ENCODE measurements at regions not wholly inside any gene's neighbourhood (a gene's known extent, or its start where the extent isn't known, plus 50 kb on each side); places are given as distances from the start of the nearest gene placed in this dataset.

GRCh38 chr6:122069932-122070331 lies 329.5 kb upstream of the HSF2 start:
- DNase-seq (no peak), ATAC-seq (no peak)
- intact Hi-C loops (cut with micrococcal nuclease), result no loop called here
- Histone ChIP-seq H3K27me3 (ENCODE audit: control insufficient read depth, insufficient read depth, low read length) (no peaks in the 10 kb centered on the region), H3K4me3 (ENCODE audit: low read length) (no peak overlapping the region), H3K36me3 (ENCODE audit: control insufficient read depth, insufficient read depth, low read length) (no peaks in the 10 kb centered on the region), H3K4me1 (ENCODE audit: control insufficient read depth, insufficient read depth, low read length) (no peaks in the 10 kb centered on the region), H3K9me3 (ENCODE audit: control insufficient read depth, insufficient read depth, low read length) (no peaks in the 10 kb centered on the region), H3K27ac (ENCODE audit: low read length) (no peak overlapping the region)
- H3K4me3 Mint-ChIP-seq, result no peak overlapping the region
- TF ChIP-seq CTCF (IDR thresholded peaks at IDR 0.05), result no peak
- no peak overlapping the region for H3K27ac Mint-ChIP-seq
- H3K4me1 Mint-ChIP-seq, result no peaks in the 10 kb centered on the region
- H3K27me3 Mint-ChIP-seq (ENCODE audit: low read depth in 2 of 2), result no peaks in the 10 kb centered on the region
- no peaks in the 10 kb centered on the region for H3K36me3 Mint-ChIP-seq
- peaks cover 8 to 13% of the 10 kb centered on the region in 2 donors for H3K9me3 Mint-ChIP-seq
- 57% methylated on average over 3 of the region's 4 CpGs for WGBS (ENCODE audit: insufficient coverage)

- Mint-ChIP-seq H3K4me3 (no peak overlapping the region), H3K27me3 (ENCODE audit: low read depth in 2 of 2) (no peaks in the 10 kb centered on the region), H3K9me3 (peaks cover 6 to 15% of the 10 kb centered on the region in 2 donors), H3K36me3 (no peaks in the 10 kb centered on the region), H3K4me1 (no peaks in the 10 kb centered on the region), H3K27ac (no peak overlapping the region)
- Histone ChIP-seq H3K27me3 (ENCODE audit: control insufficient read depth, insufficient read depth, low read length) (no peaks in the 10 kb centered on the region), H3K27ac (ENCODE audit: low read length) (no peak overlapping the region), H3K9me3 (ENCODE audit: control insufficient read depth, insufficient read depth, low read length) (no peaks in the 10 kb centered on the region), H3K4me1 (ENCODE audit: control insufficient read depth, insufficient read depth, low read length) (no peaks in the 10 kb centered on the region), H3K4me3 (ENCODE audit: low read length) (no peak overlapping the region), H3K36me3 (ENCODE audit: control insufficient read depth, insufficient read depth, low read length) (no peaks in the 10 kb centered on the region)
- DNase-seq, result no peak
- WGBS (ENCODE audit: insufficient coverage), result 91% methylated on average over 7 of the region's 8 CpGs
- ATAC-seq, result no peak
- TF ChIP-seq CTCF (IDR thresholded peaks at IDR 0.05), result no peak
- intact Hi-C loops (cut with micrococcal nuclease), result no loop called here
Measured at GRCh38 chr6:122072014-122072647, 327.3 kb upstream of the HSF2 start.

- Histone ChIP-seq H3K4me3 (ENCODE audit: low read length) (no peak overlapping the region), H3K27ac (ENCODE audit: low read length) (no peak overlapping the region), H3K36me3 (ENCODE audit: control insufficient read depth, insufficient read depth, low read length) (no peaks in the 10 kb centered on the region), H3K27me3 (ENCODE audit: control insufficient read depth, insufficient read depth, low read length) (no peaks in the 10 kb centered on the region), H3K9me3 (ENCODE audit: control insufficient read depth, insufficient read depth, low read length) (no peaks in the 10 kb centered on the region), H3K4me1 (ENCODE audit: control insufficient read depth, insufficient read depth, low read length) (no peaks in the 10 kb centered on the region)
- H3K4me3 Mint-ChIP-seq, result no peak overlapping the region
- no peaks in the 10 kb centered on the region for H3K4me1 Mint-ChIP-seq
- no peak overlapping the region for H3K27ac Mint-ChIP-seq
- no peak for TF ChIP-seq CTCF (IDR thresholded peaks at IDR 0.05)
- H3K27me3 Mint-ChIP-seq (ENCODE audit: low read depth in 2 of 2), result no peaks in the 10 kb centered on the region
- ATAC-seq, result no peak
- intact Hi-C loops (cut with micrococcal nuclease), result no loop called here
- no peak for DNase-seq
- no peaks in the 10 kb centered on the region for H3K36me3 Mint-ChIP-seq
- H3K9me3 Mint-ChIP-seq, result peaks cover 6 to 12% of the 10 kb centered on the region in 2 donors
Measured at GRCh38 chr6:122075084-122075838, 324.2 kb upstream of the HSF2 start.
